HEK293T (cell line): ENCODE measurements at regions not wholly inside any gene's neighbourhood (a gene's known extent, or its start where the extent isn't known, plus 50 kb on each side); places are given as distances from the start of the nearest gene placed in this dataset.

Experiments used
- ARNT ChIP-seq: fragments of 450-650 bp; IDR thresholded peaks from 2 replicates; pipeline ENCODE4 v1.6.1; 2017; ENCODE audit warnings: mild to moderate bottlenecking
- BHLHE40 ChIP-seq: fragments of 450-650 bp; IDR thresholded peaks from 2 replicates; pipeline ENCODE4 v1.6.1; 2016; ENCODE audit warnings: mild to moderate bottlenecking, moderate library complexity, borderline replicate concordance
- CTBP1 ChIP-seq: fragments of 450-650 bp; IDR thresholded peaks from 2 replicates; pipeline ENCODE4 v1.6.1; 2016; ENCODE audit warnings: borderline replicate concordance
- ELF4 ChIP-seq: fragments of 450-650 bp; IDR thresholded peaks from 2 replicates; pipeline ENCODE4 v1.6.1; 2017; ENCODE audit warnings: antibody characterized with exemption
- FOXA1 ChIP-seq: fragments of 450-650 bp; IDR thresholded peaks from 2 replicates; pipeline ENCODE4 v1.6.1; 2016; ENCODE audit warnings: mild to moderate bottlenecking
- FOXK2 ChIP-seq: fragments of 450-650 bp; IDR thresholded peaks from 2 replicates; pipeline ENCODE4 v1.6.1; 2016; ENCODE audit warnings: mild to moderate bottlenecking
- FOXM1 ChIP-seq: fragments of 450-650 bp; IDR thresholded peaks from 2 replicates; pipeline ENCODE4 v1.6.1; 2017; ENCODE audit warnings: mild to moderate bottlenecking, borderline replicate concordance
- L3MBTL2 ChIP-seq: fragments of 450-650 bp; conservative IDR thresholded peaks from 2 replicates; pipeline ENCODE4 v1.6.1; 2016; ENCODE audit warnings: mild to moderate bottlenecking
- NFRKB ChIP-seq: fragments of 450-650 bp; IDR thresholded peaks from 2 replicates; pipeline ENCODE4 v1.6.1; 2016; ENCODE audit warnings: mild to moderate bottlenecking, moderate library complexity
- SP1 ChIP-seq: fragments of 450-650 bp; IDR thresholded peaks from 2 replicates; pipeline ENCODE4 v1.6.1; 2017
- SUZ12 ChIP-seq: fragments of 450-650 bp; IDR thresholded peaks from 2 replicates; pipeline ENCODE4 v1.6.1; 2016; ENCODE audit warnings: mild to moderate bottlenecking
- TARDBP ChIP-seq: fragments of 450-650 bp; IDR thresholded peaks from 2 replicates; pipeline ENCODE4 v1.6.1; 2016
- ZNF384 ChIP-seq: fragments of 450-650 bp; IDR thresholded peaks from 2 replicates; pipeline ENCODE4 v1.6.1; 2016
- TF ChIP-seq, protein P1 (sequence below): fragments of 450-650 bp; IDR thresholded peaks from 2 replicates; pipeline ENCODE4 v1.6.1; 2016

DNA sequence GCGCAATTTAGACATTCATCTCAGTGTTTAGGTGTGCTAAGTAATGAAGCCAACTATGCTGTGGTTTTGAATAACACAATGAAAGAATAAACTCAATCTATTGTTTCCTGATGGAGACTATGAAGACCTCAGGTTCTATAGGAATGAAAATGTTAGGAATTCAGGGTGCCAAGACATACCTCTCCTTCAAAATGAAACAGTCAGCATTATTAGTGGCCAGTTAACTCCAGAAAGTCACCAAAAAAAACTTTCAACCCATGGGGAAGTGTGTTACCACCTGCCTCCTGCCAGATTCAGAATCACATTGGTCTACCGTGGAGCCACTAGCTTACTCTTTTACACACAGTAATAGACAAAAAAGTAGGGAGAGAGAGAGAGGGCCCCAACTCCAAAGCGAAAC lies 352.9 kb downstream of the GABRG1 start:
- TF ChIP-seq SP1 (no peak), BHLHE40 (no peak), SUZ12 (no peak), ELF4 (no peak), TARDBP (no peak), CTBP1 (no peak), L3MBTL2 (no peak), ARNT (no peak), FOXA1 (no peak), NFRKB (no peak), ZNF384 (no peak), FOXM1 (no peak), FOXK2 (no peak)
- TF ChIP-seq, protein P1, sequence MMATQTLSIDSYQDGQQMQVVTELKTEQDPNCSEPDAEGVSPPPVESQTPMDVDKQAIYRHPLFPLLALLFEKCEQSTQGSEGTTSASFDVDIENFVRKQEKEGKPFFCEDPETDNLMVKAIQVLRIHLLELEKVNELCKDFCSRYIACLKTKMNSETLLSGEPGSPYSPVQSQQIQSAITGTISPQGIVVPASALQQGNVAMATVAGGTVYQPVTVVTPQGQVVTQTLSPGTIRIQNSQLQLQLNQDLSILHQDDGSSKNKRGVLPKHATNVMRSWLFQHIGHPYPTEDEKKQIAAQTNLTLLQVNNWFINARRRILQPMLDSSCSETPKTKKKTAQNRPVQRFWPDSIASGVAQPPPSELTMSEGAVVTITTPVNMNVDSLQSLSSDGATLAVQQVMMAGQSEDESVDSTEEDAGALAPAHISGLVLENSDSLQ, result no peak
